Panc1 (cell line): ENCODE measurements at regions not wholly inside any gene's neighbourhood (a gene's known extent, or its start where the extent isn't known, plus 50 kb on each side); places are given as distances from the start of the nearest gene placed in this dataset.

Experiments
- ATAC-seq: fragments of 200-7000 bp; cut with Tn5 transposase; 2 replicates; pipeline ENCODE4 v1.9.1; 2020; ENCODE audit warnings: mild to moderate bottlenecking, moderate library complexity
- BruUV-seq: library from RNA; stranded (reverse); fragments of 400-500 nt; replicated peaks from 2 replicates; lab custom pipeline; 2021; lab: Mats Ljungman, UMichigan
- CTCF ChIA-PET: fragments of 300-600 bp; sonication (Branson Sonifier 250); formaldehyde crosslinking; loops from one replicate; lab custom pipeline; 2022; ENCODE audit warnings: antibody characterized with exemption; lab: Charles Lee
- POLR2A ChIA-PET: fragments of 300-600 bp; sonication (Branson Sonifier 250); formaldehyde crosslinking; loops from one replicate; lab custom pipeline; 2022; ENCODE audit warnings: antibody characterized with exemption; lab: Charles Lee
- DNase-seq: peaks from one replicate; pipeline ENCODE4 v3.0.0-alpha.2; 2010; ENCODE audit warnings: low read depth, low spot score
- H3K27ac ChIP-seq: 2 replicates; pipeline ENCODE4 v1.5.1; 2011; ENCODE audit warnings: mild to moderate bottlenecking, low read length, inconsistent platforms
- H3K27me3 ChIP-seq: fragments of 200-500 bp; sonication (Bioruptor generic); 2 replicates; pipeline ENCODE4 v1.6.0; 2014; ENCODE audit warnings: low read length, inconsistent platforms; ENCODE audit not compliant: control insufficient read depth, insufficient read depth
- H3K36me3 ChIP-seq: fragments of 200-500 bp; sonication (Bioruptor generic); 2 replicates; pipeline ENCODE4 v1.5.1; 2014; ENCODE audit warnings: inconsistent platforms, mild to moderate bottlenecking, low read length, moderate library complexity; ENCODE audit not compliant: control insufficient read depth, insufficient read depth
- H3K4me1 ChIP-seq: 2 replicates; pipeline ENCODE4 v1.5.1; 2011; ENCODE audit warnings: inconsistent platforms, mild to moderate bottlenecking, low read length, moderate library complexity; ENCODE audit not compliant: control insufficient read depth, insufficient read depth
- H3K4me3 ChIP-seq, 2 experiments: 2 replicates each; pipeline ENCODE4 v1.5.1; 2011 to 2012; ENCODE audit warnings: low read depth in 2 of 2, low read length in 2 of 2, mild to moderate bottlenecking in 2 of 2, inconsistent platforms in 1 of 2, moderate library complexity in 1 of 2
- H3K9me3 ChIP-seq: fragments of 200-500 bp; sonication (Bioruptor generic); 2 replicates; pipeline ENCODE4 v1.5.1; 2014; ENCODE audit warnings: low read depth, mild to moderate bottlenecking, inconsistent platforms, low read length, moderate library complexity; ENCODE audit not compliant: control insufficient read depth, insufficient read depth
- POLR2AphosphoS5 ChIP-seq: IDR thresholded peaks from 2 replicates; pipeline ENCODE4 v1.6.1; 2012; ENCODE audit warnings: mild to moderate bottlenecking, low read depth, low read length, moderate library complexity
- REST ChIP-seq, 2 experiments: IDR thresholded peaks; 2 replicates each; pipeline ENCODE4 v1.6.1; 2011 to 2012; ENCODE audit warnings: low read depth in 2 of 2, control low read depth in 1 of 2, low read length in 1 of 2, mild to moderate bottlenecking in 1 of 2, moderate library complexity in 1 of 2; ENCODE audit not compliant: insufficient read depth in 1 of 2
- SIN3A ChIP-seq: IDR thresholded peaks from 2 replicates; pipeline ENCODE4 v1.6.1; 2012; ENCODE audit warnings: low read depth, mild to moderate bottlenecking, low read length, moderate library complexity, borderline replicate concordance; ENCODE audit not compliant: insufficient read depth
- TCF7L2 ChIP-seq: IDR thresholded peaks from 2 replicates; pipeline ENCODE4 v1.6.1; 2011; ENCODE audit warnings: mild to moderate bottlenecking, low read depth, low read length, inconsistent platforms
- in situ Hi-C: cut with HindIII; loops from 2 replicates; pipeline ENCODE4 v1.10.0; 2016; ENCODE audit warnings: low sequenced_read_pairs, low pct_unique_long_range_greater_than_20kb
- intact Hi-C: fragments of 100-400 bp; cut with micrococcal nuclease; formaldehyde crosslinking; loops from one replicate; pipeline ENCODE4 v1.10.0; 2022; ENCODE audit not compliant: unreplicated experiment
- TF ChIP-seq, protein P1 (sequence below): fragments of 450-650 bp; IDR thresholded peaks from 2 replicates; pipeline ENCODE4 v1.5.1; 2017; ENCODE audit warnings: mild to moderate bottlenecking

- no peaks in the 10 kb centered on the region for H3K4me1 ChIP-seq
- H3K9me3 ChIP-seq, result no peaks in the 10 kb centered on the region
- DNase-seq (no peak), ATAC-seq (no peak)
- TF ChIP-seq TCF7L2 (no peak), SIN3A (no peak), REST (IDR thresholded peaks at IDR 0.05; ENCODE audit: insufficient read depth in 1 of 2, low read depth in 2 of 2, low read length in 1 of 2) (no peak), POLR2AphosphoS5 (no peak)
- TF ChIP-seq, protein P1, sequence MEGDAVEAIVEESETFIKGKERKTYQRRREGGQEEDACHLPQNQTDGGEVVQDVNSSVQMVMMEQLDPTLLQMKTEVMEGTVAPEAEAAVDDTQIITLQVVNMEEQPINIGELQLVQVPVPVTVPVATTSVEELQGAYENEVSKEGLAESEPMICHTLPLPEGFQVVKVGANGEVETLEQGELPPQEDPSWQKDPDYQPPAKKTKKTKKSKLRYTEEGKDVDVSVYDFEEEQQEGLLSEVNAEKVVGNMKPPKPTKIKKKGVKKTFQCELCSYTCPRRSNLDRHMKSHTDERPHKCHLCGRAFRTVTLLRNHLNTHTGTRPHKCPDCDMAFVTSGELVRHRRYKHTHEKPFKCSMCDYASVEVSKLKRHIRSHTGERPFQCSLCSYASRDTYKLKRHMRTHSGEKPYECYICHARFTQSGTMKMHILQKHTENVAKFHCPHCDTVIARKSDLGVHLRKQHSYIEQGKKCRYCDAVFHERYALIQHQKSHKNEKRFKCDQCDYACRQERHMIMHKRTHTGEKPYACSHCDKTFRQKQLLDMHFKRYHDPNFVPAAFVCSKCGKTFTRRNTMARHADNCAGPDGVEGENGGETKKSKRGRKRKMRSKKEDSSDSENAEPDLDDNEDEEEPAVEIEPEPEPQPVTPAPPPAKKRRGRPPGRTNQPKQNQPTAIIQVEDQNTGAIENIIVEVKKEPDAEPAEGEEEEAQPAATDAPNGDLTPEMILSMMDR, result no peak
- no peaks in the 10 kb centered on the region for H3K27me3 ChIP-seq
- intact Hi-C loops, result no loop called here
- BruUV-seq, result no TSS peak
- POLR2A ChIA-PET, result no interaction called here
- H3K4me3 ChIP-seq, result no peak overlapping the region
- H3K27ac ChIP-seq, result no peak overlapping the region
- in situ Hi-C loops, result no loop called here
- CTCF ChIA-PET, result no interaction called here
- no peaks in the 10 kb centered on the region for H3K36me3 ChIP-seq
Measured at GRCh38 chr14:99065551-99065950, 206.4 kb downstream of the BCL11B start.

- Histone ChIP-seq H3K9me3 (no peaks in the 10 kb centered on the region), H3K27ac (no peak overlapping the region), H3K27me3 (no peaks in the 10 kb centered on the region), H3K4me1 (no peaks in the 10 kb centered on the region), H3K4me3 (no peak overlapping the region), H3K36me3 (no peaks in the 10 kb centered on the region)
- BruUV-seq, result no TSS peak
- in situ Hi-C loops, result no loop called here
- ChIA-PET CTCF (no interaction called here), POLR2A (no interaction called here)
- DNase-seq (no peak), ATAC-seq (no peak)
- TF ChIP-seq REST (IDR thresholded peaks at IDR 0.05; ENCODE audit: insufficient read depth in 1 of 2, low read depth in 2 of 2, low read length in 1 of 2) (no peak), SIN3A (no peak), TCF7L2 (no peak), POLR2AphosphoS5 (no peak)
- TF ChIP-seq, protein P1, result no peak
- intact Hi-C loops, result no loop called here
Measured at GRCh38 chr14:99066378-99066777, 205.6 kb downstream of the BCL11B start.
